Gastrocnemius medialis (tissue), 4 donors: ENCODE measurements at regions not wholly inside any gene's neighbourhood (a gene's known extent, or its start where the extent isn't known, plus 50 kb on each side); places are given as distances from the start of the nearest gene placed in this dataset.

ENCODE experiments used
- ATAC-seq, 2 donors: fragments of 150-250 bp; one replicate each; pipeline ENCODE4 v1.9.1; 2016
- DNase-seq, 2 donors: peaks; one replicate each; pipeline ENCODE4 v3.0.0-alpha.2; 2019
- H3K27ac ChIP-seq, 4 donors: fragments of 200-600 bp; sonication (generic); 1 replicate in 1 of 4; 2 replicates in 3 of 4; pipeline ENCODE4 v1.5.1; 2016 to 2018; ENCODE audit warnings: mild to moderate bottlenecking in 2 of 4, moderate library complexity in 1 of 4
- H3K27me3 ChIP-seq, 3 donors: fragments of 200-600 bp; sonication (generic) in 2 of 3; 1 replicate in 1 of 3; 2 replicates in 2 of 3; pipeline versions ENCODE4 v1.5.1 to v1.6.0; 2016 to 2019; ENCODE audit warnings: mild to moderate bottlenecking in 1 of 3, moderate library complexity in 1 of 3
- H3K36me3 ChIP-seq, 2 donors: fragments of 200-600 bp; sonication (generic) in 1 of 2; one replicate each; pipeline ENCODE4 v1.5.1; 2017 to 2018
- H3K4me1 ChIP-seq, 2 donors: fragments of 200-600 bp; sonication (generic) in 1 of 2; one replicate each; pipeline ENCODE4 v1.5.1; 2016 to 2017; ENCODE audit warnings: mild to moderate bottlenecking in 2 of 2
- H3K4me3 ChIP-seq, 4 donors: fragments of 200-600 bp; sonication (generic) in 3 of 4; 1 replicate in 1 of 4; 2 replicates in 3 of 4; pipeline ENCODE4 v1.5.1; 2016 to 2019; ENCODE audit warnings: mild to moderate bottlenecking in 2 of 4
- H3K9me3 ChIP-seq, 3 donors: fragments of 200-600 bp; sonication (generic) in 2 of 3; 1 replicate in 1 of 3; 2 replicates in 2 of 3; pipeline ENCODE4 v1.5.1; 2016 to 2019
- CTCF ChIP-seq, 5 experiments: fragments of 450-650 bp in 3 of 5; fragments of 200-600 bp in 2 of 5; sonication (generic) in 2 of 5; IDR thresholded peaks in 4 of 5; conservative IDR thresholded peaks in 1 of 5; 1 replicate in 4 of 5; 2 replicates in 1 of 5; pipeline ENCODE4 v1.5.1; 2016 to 2019; ENCODE audit warnings: antibody characterized with exemption in 5 of 5, mild to moderate bottlenecking in 3 of 5, moderate library complexity in 3 of 5
- POLR2A ChIP-seq, 2 donors: fragments of 450-650 bp; IDR thresholded peaks; one replicate each; pipeline ENCODE4 v1.6.1; 2017; ENCODE audit warnings: antibody characterized with exemption in 2 of 2, mild to moderate bottlenecking in 2 of 2, moderate library complexity in 2 of 2
- in situ Hi-C, 4 donors: fragments of 200-750 bp; cut with MboI; loops; one replicate each; pipeline versions ENCODE4 v1.15.0 to v1.8.0; 2017; ENCODE audit warnings: low sequenced_read_pairs in 4 of 4
- intact Hi-C: fragments of 100-400 bp; cut with DNase I; formaldehyde crosslinking; loops from one replicate; pipeline ENCODE4 v1.15.1; 2023; ENCODE audit warnings: low total_unique reads

GRCh38 chr2:37782721-37783371 is 111.4 kb upstream of the CDC42EP3 start:
- no peak overlapping the region for H3K4me3 ChIP-seq
- peaks cover 38 to 43% of the 10 kb centered on the region in 2 donors for H3K4me1 ChIP-seq
- ATAC-seq = no peak
- H3K27ac ChIP-seq = peak overlapping the region in 3 of 4 donors; percentile 1 to 37 (median 36)
- H3K36me3 ChIP-seq = no peaks in the 10 kb centered on the region
- in situ Hi-C loops = no loop called here
- TF ChIP-seq POLR2A (IDR thresholded peaks at IDR 0.05) (no peak), CTCF (IDR thresholded peaks at IDR 0.05 in 4 of 5, conservative IDR thresholded peaks at IDR 0.05 in 1 of 5) (no peak)
- intact Hi-C loops = no loop called here
- peaks cover 0 to under 1% (median 0%) of the 10 kb centered on the region in 3 donors for H3K9me3 ChIP-seq
- no peak for DNase-seq
- no peaks in the 10 kb centered on the region for H3K27me3 ChIP-seq

- Histone ChIP-seq H3K4me3 (no peak overlapping the region), H3K9me3 (peaks cover 0 to 8% (median 3%) of the 10 kb centered on the region in 3 donors), H3K4me1 (peaks cover 38 to 43% of the 10 kb centered on the region in 2 donors), H3K27ac (no peak overlapping the region), H3K27me3 (no peaks in the 10 kb centered on the region), H3K36me3 (no peaks in the 10 kb centered on the region)
- in situ Hi-C loops (no loop called here), intact Hi-C loops (no loop called here)
- no peak for ATAC-seq
- no peak for TF ChIP-seq CTCF (IDR thresholded peaks at IDR 0.05 in 4 of 5, conservative IDR thresholded peaks at IDR 0.05 in 1 of 5)
- TF ChIP-seq POLR2A (IDR thresholded peaks at IDR 0.05) = no peak
- no peak for DNase-seq
Observed at GRCh38 chr2:37783545-37783944, 112.1 kb upstream of the CDC42EP3 start.

GRCh38 chr2:37784071-37784758 is 112.8 kb upstream of the CDC42EP3 start:
- TF ChIP-seq POLR2A (IDR thresholded peaks at IDR 0.05) = no peak
- H3K36me3 ChIP-seq = no peaks in the 10 kb centered on the region
- ATAC-seq (no peak), DNase-seq (no peak)
- H3K27me3 ChIP-seq = no peaks in the 10 kb centered on the region
- H3K4me1 ChIP-seq = peaks cover 38 to 43% of the 10 kb centered on the region in 2 donors
- in situ Hi-C loops (no loop called here), intact Hi-C loops (no loop called here)
- H3K9me3 ChIP-seq = peaks cover 0 to 9% (median 3%) of the 10 kb centered on the region in 3 donors
- no peak overlapping the region for H3K27ac ChIP-seq
- H3K4me3 ChIP-seq = no peak overlapping the region

- Histone ChIP-seq H3K4me3 (no peak overlapping the region), H3K36me3 (no peaks in the 10 kb centered on the region), H3K4me1 (peaks cover 38 to 39% of the 10 kb centered on the region in 2 donors), H3K27me3 (no peaks in the 10 kb centered on the region), H3K27ac (no peak overlapping the region), H3K9me3 (peaks cover 0 to 9% (median 3%) of the 10 kb centered on the region in 3 donors)
- TF ChIP-seq POLR2A (IDR thresholded peaks at IDR 0.05) (no peak), CTCF (IDR thresholded peaks at IDR 0.05 in 4 of 5, conservative IDR thresholded peaks at IDR 0.05 in 1 of 5) (no peak)
- intact Hi-C loops (loop anchor here (5.0 kb wide), 1 partner anchor 112 kb away; the partner anchor contains the start of gene CDC42EP3), in situ Hi-C loops (no loop called here)
- ATAC-seq (no peak), DNase-seq (no peak)
Observed at GRCh38 chr2:37784759-37785149, 113.3 kb upstream of the CDC42EP3 start.

- no peaks in the 10 kb centered on the region for H3K27me3 ChIP-seq
- H3K27ac ChIP-seq = peak overlapping the region; percentile 32 to 60 (median 42)
- peaks cover 0 to 9% (median 3%) of the 10 kb centered on the region in 3 donors for H3K9me3 ChIP-seq
- ATAC-seq (peak in 1 of 2 donors; percentile 32), DNase-seq (no peak)
- no peak for TF ChIP-seq CTCF (IDR thresholded peaks at IDR 0.05 in 4 of 5, conservative IDR thresholded peaks at IDR 0.05 in 1 of 5)
- no peak for TF ChIP-seq POLR2A (IDR thresholded peaks at IDR 0.05)
- H3K4me1 ChIP-seq = peaks cover 31 to 32% of the 10 kb centered on the region in 2 donors
- in situ Hi-C loops (no loop called here), intact Hi-C loops (loop anchor here (5.0 kb wide), 1 partner anchor 114 kb away; the partner anchor contains the start of gene CDC42EP3)
- H3K4me3 ChIP-seq = no peak overlapping the region
- no peaks in the 10 kb centered on the region for H3K36me3 ChIP-seq
Observed at GRCh38 chr2:37786191-37786698, 114.8 kb upstream of the CDC42EP3 start.
